NT2/D1 (cell line): ENCODE measurements at regions not wholly inside any gene's neighbourhood (a gene's known extent, or its start where the extent isn't known, plus 50 kb on each side); places are given as distances from the start of the nearest gene placed in this dataset.

ENCODE experiments used
- SUZ12 ChIP-seq: IDR thresholded peaks from 2 replicates; pipeline ENCODE4 v1.6.1; 2011; ENCODE audit not compliant: insufficient read length, insufficient read depth; ENCODE audit errors: extremely low read depth
- YY1 ChIP-seq: IDR thresholded peaks from 2 replicates; pipeline ENCODE4 v1.6.1; 2011; ENCODE audit not compliant: insufficient read length, insufficient read depth

- TF ChIP-seq YY1 (no peak), SUZ12 (no peak)
Observed at GRCh38 chr2:193608451-193608850, 1413.7 kb upstream of the TMEFF2 start.
